H9 (cell line): ENCODE measurements at regions not wholly inside any gene's neighbourhood (a gene's known extent, or its start where the extent isn't known, plus 50 kb on each side); places are given as distances from the start of the nearest gene placed in this dataset.

Experiments used
- DNase-seq: peaks from one replicate; pipeline ENCODE4 v3.0.0-alpha.2; 2017
- H2AFZ ChIP-seq: one replicate; pipeline ENCODE4 v1.6.1; 2013; ENCODE audit warnings: mild to moderate bottlenecking, low read length, control low read depth, moderate library complexity
- H2AK5ac ChIP-seq: 2 replicates; pipeline ENCODE4 v1.6.1; 2013; ENCODE audit warnings: low read length, control low read depth, mixed read lengths; ENCODE audit not compliant: insufficient read length
- H2BK120ac ChIP-seq: one replicate; pipeline ENCODE4 v1.6.1; 2013; ENCODE audit warnings: low read depth, mild to moderate bottlenecking, low read length, control low read depth, inconsistent platforms; ENCODE audit not compliant: poor library complexity, severe bottlenecking
- H2BK12ac ChIP-seq: 2 replicates; pipeline ENCODE4 v1.6.1; 2013; ENCODE audit warnings: low read length, control low read depth, mixed read lengths, low read depth; ENCODE audit not compliant: insufficient read length
- H2BK15ac ChIP-seq: 2 replicates; pipeline ENCODE4 v1.6.1; 2013; ENCODE audit warnings: low read depth, low read length, control low read depth
- H2BK20ac ChIP-seq: one replicate; pipeline ENCODE4 v1.6.1; 2013; ENCODE audit warnings: low read depth, mild to moderate bottlenecking, low read length, control low read depth, inconsistent platforms; ENCODE audit not compliant: poor library complexity, severe bottlenecking
- H2BK5ac ChIP-seq: 2 replicates; pipeline ENCODE4 v1.6.1; 2013; ENCODE audit warnings: low read length, control low read depth, mixed read lengths; ENCODE audit not compliant: insufficient read length
- H3K14ac ChIP-seq: 2 replicates; pipeline ENCODE4 v1.6.1; 2013; ENCODE audit warnings: low read length, control low read depth; ENCODE audit not compliant: insufficient read depth
- H3K18ac ChIP-seq: 2 replicates; pipeline ENCODE4 v1.6.1; 2013; ENCODE audit warnings: low read depth, mild to moderate bottlenecking, mixed read lengths, low read length, control low read depth; ENCODE audit not compliant: insufficient read length
- H3K23ac ChIP-seq: 2 replicates; pipeline ENCODE4 v1.6.1; 2013; ENCODE audit warnings: low read length, control low read depth, mixed read lengths, low read depth; ENCODE audit not compliant: insufficient read length
- H3K23me2 ChIP-seq: 2 replicates; pipeline ENCODE4 v1.6.1; 2013; ENCODE audit warnings: low read depth, mild to moderate bottlenecking, mixed read lengths, low read length, control low read depth; ENCODE audit not compliant: insufficient read length, poor library complexity, severe bottlenecking
- H3K27ac ChIP-seq: 2 replicates; pipeline ENCODE4 v1.5.1; 2013; ENCODE audit warnings: low read length, control low read depth, mixed read lengths, low read depth; ENCODE audit not compliant: insufficient read length
- H3K27me3 ChIP-seq: 2 replicates; pipeline ENCODE4 v1.6.1; 2013; ENCODE audit warnings: low read length, control low read depth, inconsistent platforms; ENCODE audit not compliant: insufficient read depth
- H3K4ac ChIP-seq: 2 replicates; pipeline ENCODE4 v1.6.1; 2013; ENCODE audit warnings: low read depth, mild to moderate bottlenecking, control low read depth, inconsistent platforms, low read length, moderate library complexity
- H3K4me1 ChIP-seq: 2 replicates; pipeline ENCODE4 v1.6.1; 2013; ENCODE audit warnings: low read length, control low read depth, inconsistent platforms; ENCODE audit not compliant: insufficient read depth
- H3K4me2 ChIP-seq: 2 replicates; pipeline ENCODE4 v1.6.1; 2013; ENCODE audit warnings: low read length, control low read depth, mixed read lengths; ENCODE audit not compliant: insufficient read length, insufficient read depth
- H3K56ac ChIP-seq: 2 replicates; pipeline ENCODE4 v1.6.1; 2013; ENCODE audit warnings: low read depth, mild to moderate bottlenecking, mixed read lengths, low read length, control low read depth; ENCODE audit not compliant: insufficient read length
- H3K79me1 ChIP-seq: 2 replicates; pipeline ENCODE4 v1.6.1; 2013; ENCODE audit warnings: low read depth, mild to moderate bottlenecking, moderate library complexity, low read length, control low read depth, inconsistent platforms; ENCODE audit not compliant: insufficient read depth, poor library complexity, severe bottlenecking
- H3K79me2 ChIP-seq: 2 replicates; pipeline ENCODE4 v1.6.1; 2013; ENCODE audit warnings: low read length, control low read depth, inconsistent platforms; ENCODE audit not compliant: insufficient read depth
- H3K9ac ChIP-seq: 2 replicates; pipeline ENCODE4 v1.6.1; 2013; ENCODE audit warnings: low read length, control low read depth, mixed read lengths; ENCODE audit not compliant: insufficient read length; ENCODE audit errors: extremely low read depth
- H3K9me3 ChIP-seq: one replicate; pipeline ENCODE4 v1.6.1; 2013; ENCODE audit warnings: low read depth, low read length, inconsistent platforms; ENCODE audit not compliant: control insufficient read depth
- H3T11ph ChIP-seq: one replicate; pipeline ENCODE4 v1.6.1; 2013; ENCODE audit warnings: mild to moderate bottlenecking, low read length, control low read depth, inconsistent platforms
- H4K20me1 ChIP-seq: one replicate; pipeline ENCODE4 v1.6.1; 2013; ENCODE audit not compliant: control insufficient read depth, insufficient read length, insufficient read depth
- H4K5ac ChIP-seq: 2 replicates; pipeline ENCODE4 v1.6.1; 2013; ENCODE audit warnings: low read depth, mild to moderate bottlenecking, mixed read lengths, low read length, control low read depth; ENCODE audit not compliant: insufficient read length
- H4K8ac ChIP-seq: replicated peaks from 2 replicates; pipeline ENCODE4 v1.6.1; 2013; ENCODE audit warnings: low read length, control low read depth, mixed read lengths, low read depth; ENCODE audit not compliant: insufficient read length
- H4K91ac ChIP-seq: 2 replicates; pipeline ENCODE4 v1.6.1; 2013; ENCODE audit warnings: low read depth, mild to moderate bottlenecking, moderate library complexity, mixed read lengths, low read length, control low read depth; ENCODE audit not compliant: insufficient read length
- H3K27ac Mint-ChIP-seq, 3 experiments: 2 replicates in 2 of 3; 3 replicates in 1 of 3; pipeline ENCODE4 v1.8.0; 2020 to 2021; ENCODE audit warnings: mixed read lengths in 3 of 3, mild to moderate bottlenecking in 1 of 3, moderate library complexity in 1 of 3
- H3K27me3 Mint-ChIP-seq: 2 replicates; pipeline ENCODE4 v1.8.0; 2021; ENCODE audit warnings: low read depth, mild to moderate bottlenecking, moderate library complexity, mixed read lengths
- H3K36me3 Mint-ChIP-seq, 3 experiments: 2 replicates in 2 of 3; 3 replicates in 1 of 3; pipeline ENCODE4 v1.8.0; 2020 to 2021; ENCODE audit warnings: low read depth in 3 of 3, mixed read lengths in 3 of 3; ENCODE audit not compliant: insufficient read depth in 1 of 3
- H3K4me1 Mint-ChIP-seq, 2 experiments: 2 replicates each; pipeline ENCODE4 v1.8.0; 2020; ENCODE audit warnings: mixed read lengths in 2 of 2
- H3K4me3 Mint-ChIP-seq, 2 experiments: 2 replicates in 1 of 2; 3 replicates in 1 of 2; pipeline ENCODE4 v1.8.0; 2020 to 2021; ENCODE audit warnings: mild to moderate bottlenecking in 2 of 2, mixed read lengths in 2 of 2, moderate library complexity in 1 of 2
- H3K9me3 Mint-ChIP-seq, 2 experiments: 2 replicates in 1 of 2; 3 replicates in 1 of 2; pipeline ENCODE4 v1.8.0; 2020; ENCODE audit warnings: mild to moderate bottlenecking in 2 of 2, mixed read lengths in 2 of 2, moderate library complexity in 1 of 2
- CTCF ChIP-seq: fragments of 200-600 bp; sonication (generic); conservative IDR thresholded peaks from 3 replicates; pipeline ENCODE4 v1.8.0; 2021; ENCODE audit warnings: antibody characterized with exemption, mild to moderate bottlenecking
- WGBS: extraction: QIAGEN DNeasy Blood & Tissue Kit; methylation state at CpG from one replicate; pipeline ENCODE4 v1.1.7; 2013; ENCODE audit warnings: missing lambda C conversion rate, low lambda C conversion rate, mixed read lengths; ENCODE audit not compliant: insufficient read length; ENCODE audit errors: extremely low coverage; 5-methylcytosine and 5-hydroxymethylcytosine counted together

- no peaks in the 10 kb centered on the region for H3K27me3 ChIP-seq
Measured at GRCh38 chr3:8097690-8098089, 403.9 kb upstream of the LMCD1 start.

More at GRCh38 chr3:8097690-8098089, 403.9 kb upstream of the LMCD1 start:
- WGBS: no CpG with 5 or more reads among the region's 4 CpGs
- Histone ChIP-seq H3K9me3 (no peaks in the 10 kb centered on the region), H3K4me2 (no peak overlapping the region), H2AK5ac (no peak overlapping the region), H3K56ac (no peak overlapping the region), H3K14ac (no peak overlapping the region), H3K9ac (no peak overlapping the region), H3T11ph (no peak overlapping the region), H4K91ac (no peak overlapping the region), H3K27ac (no peak overlapping the region), H3K4me1 (no peaks in the 10 kb centered on the region; the same call in 1 of the 2 replicates), H2BK20ac (no peak overlapping the region), H2BK15ac (no peak overlapping the region), H3K4ac (no peak overlapping the region), H4K20me1 (no peaks in the 10 kb centered on the region), H2BK120ac (no peak overlapping the region), H3K23ac (no peak overlapping the region), H3K79me1 (no peaks in the 10 kb centered on the region), H3K79me2 (no peaks in the 10 kb centered on the region), H2AFZ (no peak overlapping the region), H4K5ac (no peak overlapping the region), H4K8ac (no peak overlapping the region), H3K18ac (no peak overlapping the region), H2BK5ac (no peak overlapping the region), H3K23me2 (no peaks in the 10 kb centered on the region), H2BK12ac (no peak overlapping the region)
- no peak overlapping the region for H3K27ac Mint-ChIP-seq
- 0 out of 3 replicates have a peak, but pooled peaks have one; percentile 10 for TF ChIP-seq CTCF
- DNase-seq: no peak
- H3K36me3 Mint-ChIP-seq: no peaks in the 10 kb centered on the region
- no peak overlapping the region for H3K4me3 Mint-ChIP-seq
- H3K4me1 Mint-ChIP-seq: peaks cover 12 to 14% of the 10 kb centered on the region in 2 experiments
- H3K27me3 Mint-ChIP-seq: no peaks in the 10 kb centered on the region
- H3K9me3 Mint-ChIP-seq: no peaks in the 10 kb centered on the region; a peak in 1 of 5 replicates
